GF-D8 (cell line): ENCODE measurements at regions not wholly inside any gene's neighbourhood (a gene's known extent, or its start where the extent isn't known, plus 50 kb on each side); places are given as distances from the start of the nearest gene placed in this dataset.
"Not testable (repeated sequence)": the region's sequence is repeated elsewhere in the genome, so short reads cannot be mapped to it uniquely, and the experiment has no call there.

Experiments used
- DNase-seq: peaks from one replicate; lab custom pipeline; 2025; lab: John Stamatoyannopoulos, UW

- DNase-seq, result no peak
These were observed 593.8 kb downstream of the TRHDE start for GRCh38 chr12:72865921-72866320.

GRCh38 chr12:72869024-72869423 is 596.9 kb downstream of the TRHDE start:
- no peak for DNase-seq

GRCh38 chr12:72872238-72872887 is 600.2 kb downstream of the TRHDE start:
- no peak for DNase-seq

- no peak for DNase-seq
These were observed 600.8 kb downstream of the TRHDE start for GRCh38 chr12:72872996-72873395.

- no peak for DNase-seq
These were observed 603.9 kb downstream of the TRHDE start for GRCh38 chr12:72876092-72876491.

- no peak for DNase-seq
These were observed 616.5 kb downstream of the TRHDE start for GRCh38 chr12:72888693-72889092.

GRCh38 chr12:72889791-72890190 is 617.6 kb downstream of the TRHDE start:
- DNase-seq, result no peak

GRCh38 chr12:72901685-72902084 is 629.5 kb downstream of the TRHDE start:
- no peak for DNase-seq

GRCh38 chr12:72925716-72926115 is 653.5 kb downstream of the TRHDE start:
- DNase-seq, result no peak

- DNase-seq, result not testable (repeated sequence)
These were observed 659.7 kb downstream of the TRHDE start for GRCh38 chr12:72931838-72932237.

- no peak for DNase-seq
These were observed 665.3 kb downstream of the TRHDE start for GRCh38 chr12:72937486-72937885.

- DNase-seq, result no peak
These were observed 685.3 kb downstream of the TRHDE start for GRCh38 chr12:72957454-72957853.

GRCh38 chr12:72966684-72967083 is 694.5 kb downstream of the TRHDE start:
- no peak for DNase-seq

- no peak for DNase-seq
These were observed 702.9 kb downstream of the TRHDE start for GRCh38 chr12:72974954-72975555.

- DNase-seq, result no peak
These were observed 706.8 kb downstream of the TRHDE start for GRCh38 chr12:72978999-72979398.

GRCh38 chr12:72982356-72982755 is 710.2 kb downstream of the TRHDE start:
- no peak for DNase-seq

GRCh38 chr12:72986963-72987362 is 714.8 kb downstream of the TRHDE start:
- no peak for DNase-seq

- no peak for DNase-seq
These were observed 717.3 kb downstream of the TRHDE start for GRCh38 chr12:72989458-72989947.

GRCh38 chr12:72995029-72995428 is 722.9 kb downstream of the TRHDE start:
- DNase-seq, result not testable (repeated sequence)

GRCh38 chr12:72995616-72996015 is 723.4 kb downstream of the TRHDE start:
- no peak for DNase-seq

- DNase-seq, result not testable (repeated sequence)
These were observed 729.6 kb downstream of the TRHDE start for GRCh38 chr12:73001806-73002205.

- not testable (repeated sequence) for DNase-seq
These were observed 730.3 kb downstream of the TRHDE start for GRCh38 chr12:73002504-73002903.

GRCh38 chr12:73009138-73009834 is 737.1 kb downstream of the TRHDE start:
- not testable (repeated sequence) for DNase-seq
